M059J (cell line): ENCODE measurements at regions not wholly inside any gene's neighbourhood (a gene's known extent, or its start where the extent isn't known, plus 50 kb on each side); places are given as distances from the start of the nearest gene placed in this dataset.
"Not testable (repeated sequence)": the region's sequence is repeated elsewhere in the genome, so short reads cannot be mapped to it uniquely, and the experiment has no call there.

Experiments used
- DNase-seq: peaks from one replicate; pipeline ENCODE4 v3.0.0-alpha.2; 2012; ENCODE audit warnings: low read depth

- DNase-seq = no peak
Measured at GRCh38 chr12:93080452-93080851, 151.4 kb upstream of the EEA1 start.

- DNase-seq = peak; percentile 84
Measured at GRCh38 chr12:93080994-93081809, 152.1 kb upstream of the EEA1 start.

- peak; percentile 68 for DNase-seq
Measured at GRCh38 chr12:93081810-93082165, 152.7 kb upstream of the EEA1 start.

- peak; percentile 56 for DNase-seq
Measured at GRCh38 chr12:93085383-93086287, 156.5 kb upstream of the EEA1 start.

GRCh38 chr12:93086288-93086727, 157.2 kb upstream of the EEA1 start:
- DNase-seq = no peak

GRCh38 chr12:93087840-93088610, 158.9 kb upstream of the EEA1 start:
- DNase-seq = no peak

GRCh38 chr12:93089805-93090569, 160.9 kb upstream of the EEA1 start:
- peak; percentile 91 for DNase-seq

GRCh38 chr12:93090731-93091172, 161.7 kb upstream of the EEA1 start:
- peak; percentile 85 for DNase-seq

GRCh38 chr12:93091886-93092648, 163.0 kb upstream of the EEA1 start:
- no peak for DNase-seq

- DNase-seq = no peak
Measured at GRCh38 chr12:93092649-93092945, 163.5 kb upstream of the EEA1 start.

- DNase-seq = no peak
Measured at GRCh38 chr12:93093243-93093642, 164.1 kb upstream of the EEA1 start.

GRCh38 chr12:93094222-93094621, 165.1 kb upstream of the EEA1 start:
- DNase-seq = not testable (repeated sequence)

- peak; percentile 29 for DNase-seq
Measured at GRCh38 chr12:93094988-93095737, 166.1 kb upstream of the EEA1 start.

GRCh38 chr12:93097417-93097816, 168.3 kb upstream of the EEA1 start:
- DNase-seq = no peak

- peak; percentile 44 for DNase-seq
Measured at GRCh38 chr12:93098077-93098476, 169.0 kb upstream of the EEA1 start.

- no peak for DNase-seq
Measured at GRCh38 chr12:93099792-93100191, 170.7 kb upstream of the EEA1 start.

GRCh38 chr12:93100610-93101009, 171.5 kb upstream of the EEA1 start:
- no peak for DNase-seq

GRCh38 chr12:93101367-93101766, 172.3 kb upstream of the EEA1 start:
- DNase-seq = no peak

GRCh38 chr12:93102312-93102711, 173.2 kb upstream of the EEA1 start:
- DNase-seq = no peak

- DNase-seq = no peak
Measured at GRCh38 chr12:93102744-93103143, 173.6 kb upstream of the EEA1 start.
